Duodenal mucosa (tissue), 2 donors: ENCODE measurements at regions not wholly inside any gene's neighbourhood (a gene's known extent, or its start where the extent isn't known, plus 50 kb on each side); places are given as distances from the start of the nearest gene placed in this dataset.
"Not testable (repeated sequence)": the region's sequence is repeated elsewhere in the genome, so short reads cannot be mapped to it uniquely, and the experiment has no call there.

Source experiments
- H3K27ac ChIP-seq: one replicate; pipeline ENCODE4 v1.7.0; 2013; ENCODE audit warnings: low read depth, low read length
- H3K27me3 ChIP-seq, 2 donors: one replicate each; pipeline ENCODE4 v1.7.0; 2013; ENCODE audit warnings: low read length in 2 of 2, control low read depth in 1 of 2; ENCODE audit not compliant: insufficient read depth in 2 of 2, control insufficient read depth in 1 of 2
- H3K36me3 ChIP-seq, 2 donors: one replicate each; pipeline ENCODE4 v1.7.0; 2013; ENCODE audit warnings: low read length in 2 of 2, control low read depth in 1 of 2; ENCODE audit not compliant: insufficient read depth in 2 of 2, control insufficient read depth in 1 of 2
- H3K4me1 ChIP-seq, 2 donors: one replicate each; pipeline ENCODE4 v1.7.0; 2013; ENCODE audit warnings: low read length in 2 of 2, control low read depth in 1 of 2; ENCODE audit not compliant: insufficient read depth in 2 of 2, control insufficient read depth in 1 of 2
- H3K4me3 ChIP-seq, 2 donors: one replicate each; pipeline ENCODE4 v1.7.0; 2013; ENCODE audit warnings: low read length in 2 of 2, low read depth in 1 of 2
- H3K9ac ChIP-seq, 2 donors: one replicate each; pipeline ENCODE4 v1.7.0; 2013; ENCODE audit warnings: low read length in 2 of 2, low read depth in 1 of 2
- H3K9me3 ChIP-seq, 2 donors: one replicate each; pipeline ENCODE4 v1.7.0; 2013; ENCODE audit warnings: low read length in 2 of 2, control low read depth in 1 of 2; ENCODE audit not compliant: control insufficient read depth in 1 of 2

DNA sequence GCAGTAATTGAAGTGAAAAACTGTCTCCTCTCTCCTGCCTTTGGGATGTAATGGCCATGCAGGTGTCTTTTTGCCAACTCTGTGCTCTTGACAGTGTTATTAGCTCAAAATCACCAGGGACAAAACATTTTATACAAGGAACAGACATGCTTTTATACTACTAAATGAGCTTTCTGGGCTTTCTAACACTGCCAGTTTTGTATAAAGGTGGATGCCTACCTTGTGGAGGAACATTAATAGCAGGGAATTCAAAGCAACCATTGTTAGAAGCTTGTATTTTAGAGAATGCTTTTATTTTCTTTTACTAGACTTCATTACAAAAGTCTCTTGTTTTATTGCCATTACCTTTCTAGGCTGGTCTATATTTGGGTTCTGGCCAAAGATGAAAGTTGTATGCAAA lies 54.7 kb upstream of the ARSJ start:
- Histone ChIP-seq H3K27ac (no peak overlapping the region), H3K36me3 (no peaks in the 10 kb centered on the region), H3K27me3 (no peaks in the 10 kb centered on the region), H3K4me1 (peaks cover 0 to 8% of the 10 kb centered on the region in 2 donors), H3K9ac (no peak overlapping the region), H3K9me3 (no peaks in the 10 kb centered on the region), H3K4me3 (no peak overlapping the region)

DNA sequence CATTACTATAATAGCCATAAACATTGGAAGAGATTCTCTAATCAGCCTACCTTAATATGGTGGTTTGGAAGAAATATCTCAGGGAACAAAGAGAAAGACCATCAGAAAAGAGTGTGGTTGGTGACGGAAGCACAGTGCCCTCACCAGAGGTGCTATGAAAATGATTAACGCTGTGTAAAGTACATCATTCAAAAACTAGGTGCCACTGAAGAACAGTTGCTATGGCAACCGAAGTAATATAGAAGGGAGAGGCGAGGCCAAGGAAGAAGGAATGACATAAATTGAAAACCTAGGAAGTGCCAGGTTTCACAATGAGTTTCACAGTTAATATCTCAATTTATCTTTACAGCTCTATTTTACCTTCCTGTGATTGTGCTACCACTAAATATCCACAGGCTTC lies 57.0 kb upstream of the ARSJ start:
- no peaks in the 10 kb centered on the region for H3K36me3 ChIP-seq
- no peaks in the 10 kb centered on the region for H3K27me3 ChIP-seq
- no peak overlapping the region for H3K9ac ChIP-seq
- H3K4me1 ChIP-seq: peaks cover 0 to 8% of the 10 kb centered on the region in 2 donors
- no peak overlapping the region for H3K27ac ChIP-seq
- no peaks in the 10 kb centered on the region for H3K9me3 ChIP-seq
- H3K4me3 ChIP-seq: no peak overlapping the region

DNA sequence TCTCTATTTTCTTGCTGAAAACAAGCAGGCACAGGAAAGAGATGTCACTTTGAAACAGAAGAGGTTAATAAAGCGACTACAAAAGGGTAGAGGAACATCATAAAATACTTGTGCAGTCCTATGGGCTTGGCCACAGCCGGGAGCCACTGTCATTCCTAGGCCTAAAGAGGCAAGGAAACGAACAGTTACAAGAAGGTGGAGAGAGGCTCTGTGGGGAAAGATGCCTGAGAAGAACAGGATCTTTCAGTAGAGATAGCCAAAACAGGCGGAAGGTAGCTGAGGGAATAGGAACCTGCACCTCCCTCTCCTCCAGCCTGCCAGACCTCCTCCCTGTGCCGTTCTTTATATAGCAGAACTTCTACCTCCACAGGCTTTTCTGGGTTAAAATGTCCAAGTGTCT lies 57.4 kb upstream of the ARSJ start:
- H3K4me1 ChIP-seq: peaks cover 0 to 8% of the 10 kb centered on the region in 2 donors
- no peaks in the 10 kb centered on the region for H3K27me3 ChIP-seq
- no peaks in the 10 kb centered on the region for H3K36me3 ChIP-seq
- no peak overlapping the region for H3K4me3 ChIP-seq
- H3K27ac ChIP-seq: no peak overlapping the region
- no peaks in the 10 kb centered on the region for H3K9me3 ChIP-seq
- H3K9ac ChIP-seq: no peak overlapping the region

DNA sequence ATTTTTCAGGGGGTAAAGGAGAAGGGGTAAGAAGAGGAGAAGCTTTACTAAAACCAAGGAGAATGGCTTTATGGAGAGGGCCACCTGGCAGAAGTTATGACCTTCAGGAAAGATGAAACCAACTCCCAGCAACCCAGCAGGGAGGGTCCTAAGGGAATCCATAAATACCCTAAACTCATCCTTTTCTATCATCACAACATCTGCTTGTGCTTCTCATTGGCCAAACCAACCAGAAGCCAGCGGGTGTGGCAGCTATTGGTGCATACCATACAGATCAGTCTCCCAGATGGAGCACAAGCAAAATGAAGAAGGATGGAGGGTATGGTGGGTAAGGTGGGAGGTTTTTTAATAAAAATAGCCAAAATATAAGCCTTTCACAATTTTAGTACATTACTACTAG lies 58.5 kb upstream of the ARSJ start:
- no peaks in the 10 kb centered on the region for H3K9me3 ChIP-seq
- no peaks in the 10 kb centered on the region for H3K36me3 ChIP-seq
- H3K27ac ChIP-seq: no peak overlapping the region
- no peak overlapping the region for H3K4me3 ChIP-seq
- peaks cover 0 to 8% of the 10 kb centered on the region in 2 donors for H3K4me1 ChIP-seq
- H3K27me3 ChIP-seq: no peaks in the 10 kb centered on the region
- H3K9ac ChIP-seq: no peak overlapping the region

DNA sequence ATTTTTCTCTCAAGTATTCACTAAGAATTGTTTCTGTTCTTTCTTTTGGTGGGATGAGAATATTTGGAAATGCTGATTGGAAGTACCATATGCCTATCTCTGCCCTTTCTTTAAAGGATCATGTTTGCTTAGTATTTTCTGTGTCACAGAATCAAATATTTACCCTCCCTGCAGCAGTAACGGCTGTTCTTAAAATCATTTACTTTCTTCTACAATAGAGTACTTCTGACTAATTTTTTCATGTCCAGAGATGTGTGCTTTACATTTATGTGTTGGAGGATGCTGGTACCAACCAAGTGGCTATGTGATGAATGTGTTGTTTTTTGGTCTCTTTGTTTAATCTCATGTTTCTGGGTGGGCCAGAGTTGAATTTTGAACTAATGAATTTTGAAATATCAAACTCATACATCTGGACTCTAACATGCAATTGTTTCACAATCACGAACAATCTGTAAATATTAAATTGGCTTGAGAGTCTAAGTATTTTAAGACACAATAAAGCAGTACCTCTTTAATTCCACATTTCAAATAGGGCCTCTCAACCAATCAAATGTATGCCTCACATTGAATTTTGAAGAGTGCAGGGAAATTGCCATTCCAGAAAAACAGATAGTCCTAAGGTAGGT lies 59.4 kb upstream of the ARSJ start:
- H3K9me3 ChIP-seq: no peaks in the 10 kb centered on the region
- no peak overlapping the region for H3K4me3 ChIP-seq
- H3K27ac ChIP-seq: no peak overlapping the region
- peaks cover 0 to 3% of the 10 kb centered on the region in 2 donors for H3K4me1 ChIP-seq
- H3K27me3 ChIP-seq: no peaks in the 10 kb centered on the region
- H3K9ac ChIP-seq: no peak overlapping the region
- H3K36me3 ChIP-seq: no peaks in the 10 kb centered on the region

DNA sequence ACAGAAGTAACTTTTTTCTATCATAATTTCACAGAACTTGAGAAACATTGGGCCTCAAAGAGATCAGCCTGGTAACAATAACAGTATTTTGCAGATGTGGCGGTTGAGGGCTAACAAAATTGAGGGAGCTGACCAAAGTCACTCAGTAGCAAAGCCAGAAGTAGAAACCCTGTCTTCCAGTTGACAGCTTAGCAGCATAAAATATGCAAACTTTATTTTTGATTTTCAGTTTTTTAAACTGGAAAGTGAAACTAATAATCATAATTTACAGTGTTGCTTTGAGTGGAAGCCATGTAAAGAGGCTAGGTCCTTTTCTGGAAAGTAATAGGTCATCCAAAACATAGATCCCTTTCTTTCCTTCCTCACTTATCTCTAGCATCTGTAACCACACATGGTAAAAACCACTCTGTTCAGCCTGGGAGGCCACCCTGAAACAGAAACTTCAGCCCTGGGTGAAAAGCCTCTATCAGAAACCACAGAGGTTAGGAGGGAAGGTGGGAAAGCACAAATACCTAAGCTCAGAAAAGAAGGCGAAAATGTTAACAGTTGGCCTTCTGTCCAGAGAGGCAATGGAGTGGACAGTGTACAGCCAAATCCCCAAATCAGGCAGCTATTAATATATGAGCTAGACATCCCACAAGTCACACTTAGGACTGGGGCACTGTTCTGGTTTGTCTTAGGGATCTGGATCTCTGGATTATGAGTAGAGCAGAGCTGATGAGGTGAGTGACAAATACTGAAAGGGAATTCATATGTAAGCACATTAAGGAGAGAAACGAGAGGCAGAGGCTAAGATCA lies 61.1 kb upstream of the ARSJ start:
- H3K4me3 ChIP-seq: no peak overlapping the region
- H3K9me3 ChIP-seq: no peaks in the 10 kb centered on the region
- H3K27me3 ChIP-seq: no peaks in the 10 kb centered on the region
- H3K27ac ChIP-seq: no peak overlapping the region
- H3K36me3 ChIP-seq: no peaks in the 10 kb centered on the region
- no peak overlapping the region for H3K9ac ChIP-seq
- no peaks in the 10 kb centered on the region for H3K4me1 ChIP-seq

DNA sequence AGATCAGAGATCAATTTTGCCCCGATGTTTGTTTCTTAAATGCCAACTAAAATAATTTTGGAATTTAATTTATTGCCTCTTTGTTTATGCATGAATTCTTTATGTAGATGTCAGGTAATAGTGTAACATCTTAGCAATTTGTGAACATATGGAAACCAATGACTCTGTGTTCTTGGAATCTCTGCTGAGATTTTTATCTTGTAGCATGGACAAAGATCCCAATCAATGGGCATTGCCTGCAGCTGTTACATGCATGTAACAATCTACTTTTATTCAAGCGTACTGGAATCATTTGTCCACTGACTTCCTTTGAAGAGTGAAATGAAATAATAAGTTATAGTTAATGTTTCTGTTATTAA lies 61.6 kb upstream of the ARSJ start:
- H3K9ac ChIP-seq: no peak overlapping the region
- H3K4me1 ChIP-seq: no peaks in the 10 kb centered on the region
- H3K36me3 ChIP-seq: no peaks in the 10 kb centered on the region
- H3K4me3 ChIP-seq: no peak overlapping the region
- H3K27me3 ChIP-seq: no peaks in the 10 kb centered on the region
- no peak overlapping the region for H3K27ac ChIP-seq
- no peaks in the 10 kb centered on the region for H3K9me3 ChIP-seq

DNA sequence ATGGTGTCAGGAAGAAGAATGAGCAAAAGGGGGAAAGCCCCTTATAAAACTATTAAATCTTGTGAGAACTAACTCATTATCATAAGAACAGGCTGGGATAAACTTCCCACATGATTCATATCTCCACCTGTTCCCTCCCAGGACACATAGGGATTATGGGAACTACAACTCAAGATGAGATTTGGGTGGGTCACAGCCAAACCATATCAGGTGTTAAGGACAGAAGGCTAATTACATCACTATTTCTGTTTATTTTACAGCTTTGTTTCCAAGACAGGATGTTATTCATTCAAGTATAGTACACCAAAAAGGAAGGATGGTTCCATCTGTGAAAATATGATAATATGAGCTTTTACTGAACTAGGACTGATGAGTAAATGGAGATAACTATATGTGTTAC lies 63.7 kb upstream of the ARSJ start:
- no peaks in the 10 kb centered on the region for H3K36me3 ChIP-seq
- H3K9ac ChIP-seq: no peak overlapping the region
- H3K4me1 ChIP-seq: no peaks in the 10 kb centered on the region
- H3K27ac ChIP-seq: no peak overlapping the region
- no peak overlapping the region for H3K4me3 ChIP-seq
- no peaks in the 10 kb centered on the region for H3K27me3 ChIP-seq
- H3K9me3 ChIP-seq: no peaks in the 10 kb centered on the region

DNA sequence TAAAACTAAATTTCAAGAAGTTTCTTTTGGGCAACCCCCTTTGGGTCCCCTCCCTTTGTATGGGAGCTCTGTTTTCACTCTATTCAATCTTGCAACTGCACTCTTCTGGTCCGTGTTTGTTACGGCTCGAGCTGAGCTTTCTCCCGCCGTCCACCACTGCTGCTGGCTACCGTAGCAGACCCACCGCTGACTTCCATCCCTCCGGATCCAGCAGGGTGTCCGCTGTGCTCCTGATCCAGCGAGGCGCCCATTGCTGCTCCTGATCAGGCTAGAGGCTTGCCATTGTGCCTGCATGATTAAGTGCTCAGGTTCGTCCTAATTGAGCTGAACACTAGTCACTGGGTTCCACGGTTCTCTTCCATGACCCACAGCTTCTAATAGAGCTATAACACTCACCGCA lies 64.9 kb upstream of the ARSJ start:
- H3K36me3 ChIP-seq, H3K9ac ChIP-seq, H3K9me3 ChIP-seq, H3K27ac ChIP-seq, H3K4me3 ChIP-seq, H3K27me3 ChIP-seq, H3K4me1 ChIP-seq: not testable (repeated sequence)

DNA sequence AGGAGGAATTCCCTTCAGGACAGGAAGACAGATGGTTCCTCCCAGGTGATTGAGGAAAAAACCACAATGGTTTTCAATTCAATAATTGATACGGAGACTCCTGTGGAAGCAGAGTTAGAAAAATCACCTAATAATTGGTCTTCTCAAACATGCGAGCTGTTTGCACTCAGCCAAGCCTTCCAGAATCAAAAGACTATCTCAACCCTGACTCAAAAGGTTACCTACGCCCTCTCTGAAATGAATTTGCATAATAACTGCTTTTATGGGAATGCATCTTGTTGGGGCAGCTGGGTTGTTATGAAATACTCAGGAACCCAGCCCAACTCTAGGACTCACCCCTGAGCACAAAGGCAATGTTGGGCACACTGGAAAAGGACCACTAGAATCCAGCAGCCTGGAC lies 66.9 kb upstream of the ARSJ start:
- Histone ChIP-seq H3K9me3 (no peaks in the 10 kb centered on the region), H3K36me3 (no peaks in the 10 kb centered on the region), H3K27ac (no peak overlapping the region), H3K27me3 (no peaks in the 10 kb centered on the region), H3K4me3 (no peak overlapping the region), H3K9ac (no peak overlapping the region), H3K4me1 (no peaks in the 10 kb centered on the region)
